ENCODE measurements at regions not wholly inside any gene's neighbourhood (a gene's known extent, or its start where the extent isn't known, plus 50 kb on each side); places are given as distances from the start of the nearest gene placed in this dataset.
A peak's percentile ranks its signal among the peaks of the same experiment; 100 is the strongest.

DNA sequence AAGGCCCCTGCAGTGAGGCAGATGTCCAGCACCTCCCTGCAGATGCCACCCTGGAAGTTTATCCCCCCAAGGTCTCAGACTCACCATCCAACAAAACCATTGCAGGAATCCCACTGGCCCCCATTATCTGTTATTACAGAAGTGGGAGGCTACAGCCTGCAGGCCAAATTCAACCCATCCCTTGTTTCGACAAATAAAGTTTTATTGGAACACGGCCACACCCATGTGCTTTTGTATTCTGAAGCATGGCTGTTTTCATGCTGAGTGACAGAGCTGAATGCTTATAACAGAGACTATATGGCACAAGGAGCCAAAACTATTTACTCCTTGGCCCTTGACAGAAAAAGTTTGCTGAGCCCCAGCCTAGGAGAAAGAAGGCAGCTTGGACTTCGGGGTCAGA lies 428.8 kb downstream of the CDK5RAP2 start:
- H3K4me1 ChIP-seq (ENCODE audit: control insufficient read depth in 2 of 2, insufficient read depth in 2 of 2, low read length in 2 of 2), result no peaks in the 10 kb centered on the region
- no peaks in the 10 kb centered on the region for H3K9me3 ChIP-seq (ENCODE audit: control insufficient read depth in 2 of 2, insufficient read depth in 1 of 2, low read length in 1 of 2)
- H3K27me3 ChIP-seq (ENCODE audit: control insufficient read depth in 2 of 2, insufficient read depth in 1 of 2, low read length in 1 of 2), result no peaks in the 10 kb centered on the region
- H3K36me3 ChIP-seq (ENCODE audit: control insufficient read depth in 2 of 2, insufficient read depth in 2 of 2, low read length in 1 of 2), result no peaks in the 10 kb centered on the region
- H3K4me3 ChIP-seq (ENCODE audit: low read length in 2 of 2), result no peak overlapping the region
- DNase-seq (ENCODE audit: low read depth in 6 of 9, low spot score in 9 of 9), result no peak
- 96% methylated on average over 3 of the region's 3 CpGs for WGBS
- H3K27ac ChIP-seq (ENCODE audit: low read depth in 1 of 2, low read length in 1 of 2), result no peak overlapping the region

DNA sequence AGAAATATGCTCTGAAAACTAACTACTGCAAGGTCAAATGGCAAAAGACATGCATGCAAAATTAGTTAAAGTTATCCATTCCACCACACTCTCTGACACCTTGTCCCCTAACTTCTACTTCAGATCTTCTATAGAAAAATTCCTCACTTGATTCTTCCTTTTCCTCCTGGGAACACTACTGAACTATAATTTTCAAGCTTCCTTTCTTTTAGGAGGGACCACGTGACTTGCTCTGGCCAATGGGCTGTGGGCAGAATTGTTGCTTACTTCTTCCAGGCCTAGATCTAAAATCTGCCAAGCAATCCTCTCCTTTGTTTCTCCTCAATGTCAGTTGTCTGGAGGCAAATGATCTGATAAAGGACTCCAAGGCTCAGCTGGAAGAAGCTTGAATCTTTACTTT lies 441.0 kb downstream of the CDK5RAP2 start:
- no peak overlapping the region for H3K27ac ChIP-seq (ENCODE audit: low read depth in 1 of 2, low read length in 1 of 2)
- no peaks in the 10 kb centered on the region for H3K27me3 ChIP-seq (ENCODE audit: control insufficient read depth in 2 of 2, insufficient read depth in 1 of 2, low read length in 1 of 2)
- no peaks in the 10 kb centered on the region for H3K9me3 ChIP-seq (ENCODE audit: control insufficient read depth in 2 of 2, insufficient read depth in 1 of 2, low read length in 1 of 2)
- no peak overlapping the region for H3K4me3 ChIP-seq (ENCODE audit: low read length in 2 of 2)
- no peak for DNase-seq (ENCODE audit: low read depth in 6 of 9, low spot score in 9 of 9)
- H3K36me3 ChIP-seq (ENCODE audit: control insufficient read depth in 2 of 2, insufficient read depth in 2 of 2, low read length in 1 of 2), result no peaks in the 10 kb centered on the region
- WGBS, result 85% methylated on average over 1 of the region's 1 CpG
- no peaks in the 10 kb centered on the region for H3K4me1 ChIP-seq (ENCODE audit: control insufficient read depth in 2 of 2, insufficient read depth in 2 of 2, low read length in 2 of 2)

DNA sequence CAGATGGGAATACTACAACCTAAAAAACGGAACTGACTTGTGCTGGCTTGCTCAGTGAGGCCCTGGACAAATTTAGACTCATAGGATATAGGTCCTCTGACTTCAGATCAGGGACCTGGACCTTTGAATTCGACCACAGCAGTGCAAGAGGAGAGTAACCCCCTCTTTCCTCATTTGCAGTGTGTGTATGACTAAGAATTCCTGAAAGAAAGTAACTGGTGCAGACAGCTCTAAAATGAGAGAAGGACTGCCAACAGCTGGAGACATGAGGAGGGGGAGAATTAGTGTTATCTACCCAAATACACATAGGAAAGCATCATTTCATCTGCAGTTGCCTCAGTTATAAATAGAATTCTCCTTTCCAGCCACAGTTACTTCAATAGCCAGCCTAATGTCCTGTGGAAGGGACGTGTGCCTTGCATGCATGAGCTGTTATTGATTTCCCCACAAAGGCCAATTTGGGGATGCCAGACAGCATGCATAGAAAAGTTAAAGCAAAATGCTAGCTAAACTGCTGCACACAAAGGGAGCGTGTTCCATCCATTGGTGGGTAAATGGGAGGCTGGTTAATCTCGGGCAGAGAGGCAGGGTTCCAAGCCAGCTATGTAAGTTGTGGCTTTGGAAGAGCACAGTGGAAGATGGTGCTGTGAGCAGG lies 442.7 kb downstream of the CDK5RAP2 start:
- 67% methylated on average over 5 of the region's 5 CpGs for whole genome bisulfite sequencing
- no peaks in the 10 kb centered on the region for H3K36me3 ChIP-seq (ENCODE audit: control insufficient read depth in 2 of 2, insufficient read depth in 2 of 2, low read length in 1 of 2)
- H3K4me3 ChIP-seq (ENCODE audit: low read length in 2 of 2), result no peak overlapping the region
- H3K27ac ChIP-seq (ENCODE audit: low read depth in 1 of 2, low read length in 1 of 2), result no peak overlapping the region
- no peaks in the 10 kb centered on the region for H3K27me3 ChIP-seq (ENCODE audit: control insufficient read depth in 2 of 2, insufficient read depth in 1 of 2, low read length in 1 of 2)
- H3K4me1 ChIP-seq (ENCODE audit: control insufficient read depth in 2 of 2, insufficient read depth in 2 of 2, low read length in 2 of 2), result no peaks in the 10 kb centered on the region
- no peaks in the 10 kb centered on the region for H3K9me3 ChIP-seq (ENCODE audit: control insufficient read depth in 2 of 2, insufficient read depth in 1 of 2, low read length in 1 of 2)
- no peak for DNase-seq (ENCODE audit: low read depth in 6 of 9, low spot score in 9 of 9)

DNA sequence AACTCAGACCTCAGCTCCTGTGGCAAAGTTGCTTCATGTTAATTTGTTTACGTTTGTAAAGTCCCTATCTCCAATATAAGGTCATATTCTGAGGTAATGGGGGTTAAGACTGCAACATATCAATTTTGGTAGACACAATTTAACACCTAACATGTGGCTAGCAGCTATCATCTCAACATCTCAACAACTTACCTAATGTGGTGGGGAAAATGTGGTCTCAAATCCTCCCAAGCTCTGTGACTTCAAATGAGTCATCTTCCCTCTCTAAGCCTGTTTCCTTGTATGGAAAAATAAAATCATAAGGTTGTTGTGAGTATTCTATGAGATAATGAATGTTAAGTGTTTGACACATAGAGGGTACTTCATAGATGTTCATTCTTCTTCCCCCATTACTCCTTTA lies 443.3 kb downstream of the CDK5RAP2 start:
- no peak overlapping the region for H3K27ac ChIP-seq (ENCODE audit: low read depth in 1 of 2, low read length in 1 of 2)
- whole genome bisulfite sequencing, result 74% methylated on average over 1 of the region's 1 CpG
- H3K4me3 ChIP-seq (ENCODE audit: low read length in 2 of 2), result no peak overlapping the region
- no peaks in the 10 kb centered on the region for H3K4me1 ChIP-seq (ENCODE audit: control insufficient read depth in 2 of 2, insufficient read depth in 2 of 2, low read length in 2 of 2)
- H3K36me3 ChIP-seq (ENCODE audit: control insufficient read depth in 2 of 2, insufficient read depth in 2 of 2, low read length in 1 of 2), result no peaks in the 10 kb centered on the region
- H3K27me3 ChIP-seq (ENCODE audit: control insufficient read depth in 2 of 2, insufficient read depth in 1 of 2, low read length in 1 of 2), result no peaks in the 10 kb centered on the region
- no peak for DNase-seq (ENCODE audit: low read depth in 6 of 9, low spot score in 9 of 9)
- H3K9me3 ChIP-seq (ENCODE audit: control insufficient read depth in 2 of 2, insufficient read depth in 1 of 2, low read length in 1 of 2), result no peaks in the 10 kb centered on the region

DNA sequence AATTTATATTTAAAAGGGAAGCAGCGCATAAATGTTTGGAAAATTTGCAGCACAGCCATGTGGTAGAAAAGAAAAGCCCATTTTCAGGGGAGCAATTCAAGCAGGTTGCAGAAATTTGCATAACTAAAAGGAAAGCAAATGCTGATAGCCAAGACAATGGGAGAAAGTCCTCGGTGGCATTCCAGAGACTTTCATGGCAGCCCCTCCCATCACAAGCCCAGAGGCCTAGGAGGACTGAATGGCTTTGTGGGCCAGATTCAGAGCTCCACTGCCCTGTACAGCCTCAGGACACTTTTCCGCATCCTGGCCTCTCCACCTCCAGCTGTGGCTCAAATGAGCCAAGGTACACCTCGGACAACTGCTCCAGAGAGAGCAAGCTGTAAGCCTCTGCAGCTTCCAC lies 462.9 kb downstream of the CDK5RAP2 start:
- no peak overlapping the region for H3K4me3 ChIP-seq (ENCODE audit: low read length in 2 of 2)
- 95% methylated on average over 4 of the region's 4 CpGs for WGBS

DNA sequence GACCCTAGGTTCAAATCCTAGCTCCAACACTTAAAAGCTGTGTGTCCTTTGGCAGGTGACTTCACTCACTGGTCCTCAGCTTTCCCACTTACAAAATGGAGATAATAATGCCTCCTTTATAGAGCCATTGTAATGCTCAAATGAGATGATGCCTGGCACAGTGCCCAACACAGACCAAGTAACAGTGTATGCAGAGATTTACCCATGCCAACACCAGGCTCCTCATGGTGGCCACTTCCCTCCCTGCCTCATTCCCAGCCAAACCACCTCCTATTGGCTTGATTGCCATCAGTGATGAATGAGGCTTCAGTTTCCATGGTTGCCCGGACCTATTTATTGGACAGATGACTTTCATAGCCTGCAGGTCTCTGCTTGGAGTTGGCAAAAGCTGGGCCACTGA lies 469.4 kb downstream of the CDK5RAP2 start:
- no peak for DNase-seq (ENCODE audit: low read depth in 6 of 9, low spot score in 9 of 9)
- no peak overlapping the region for H3K4me3 ChIP-seq (ENCODE audit: low read length in 2 of 2)
- WGBS, result 85% methylated on average over 1 of the region's 1 CpG
- H3K4me1 ChIP-seq (ENCODE audit: control insufficient read depth in 2 of 2, insufficient read depth in 2 of 2, low read length in 2 of 2), result no peaks in the 10 kb centered on the region
- no peaks in the 10 kb centered on the region for H3K36me3 ChIP-seq (ENCODE audit: control insufficient read depth in 2 of 2, insufficient read depth in 2 of 2, low read length in 1 of 2)
- H3K27me3 ChIP-seq (ENCODE audit: control insufficient read depth in 2 of 2, insufficient read depth in 1 of 2, low read length in 1 of 2), result no peaks in the 10 kb centered on the region
- H3K9me3 ChIP-seq (ENCODE audit: control insufficient read depth in 2 of 2, insufficient read depth in 1 of 2, low read length in 1 of 2), result no peaks in the 10 kb centered on the region
- H3K27ac ChIP-seq (ENCODE audit: low read depth in 1 of 2, low read length in 1 of 2), result no peak overlapping the region

More for the DNA sequence above, 462.9 kb downstream of the CDK5RAP2 start:
- H3K27me3 ChIP-seq (ENCODE audit: control insufficient read depth in 2 of 2, insufficient read depth in 1 of 2, low read length in 1 of 2), result no peaks in the 10 kb centered on the region
- no peaks in the 10 kb centered on the region for H3K9me3 ChIP-seq (ENCODE audit: control insufficient read depth in 2 of 2, insufficient read depth in 1 of 2, low read length in 1 of 2)
- H3K27ac ChIP-seq (ENCODE audit: low read depth in 1 of 2, low read length in 1 of 2), result no peak overlapping the region
- H3K36me3 ChIP-seq (ENCODE audit: control insufficient read depth in 2 of 2, insufficient read depth in 2 of 2, low read length in 1 of 2), result no peaks in the 10 kb centered on the region
- DNase-seq (ENCODE audit: low read depth in 6 of 9, low spot score in 9 of 9), result no peak
- no peaks in the 10 kb centered on the region for H3K4me1 ChIP-seq (ENCODE audit: control insufficient read depth in 2 of 2, insufficient read depth in 2 of 2, low read length in 2 of 2)

DNA sequence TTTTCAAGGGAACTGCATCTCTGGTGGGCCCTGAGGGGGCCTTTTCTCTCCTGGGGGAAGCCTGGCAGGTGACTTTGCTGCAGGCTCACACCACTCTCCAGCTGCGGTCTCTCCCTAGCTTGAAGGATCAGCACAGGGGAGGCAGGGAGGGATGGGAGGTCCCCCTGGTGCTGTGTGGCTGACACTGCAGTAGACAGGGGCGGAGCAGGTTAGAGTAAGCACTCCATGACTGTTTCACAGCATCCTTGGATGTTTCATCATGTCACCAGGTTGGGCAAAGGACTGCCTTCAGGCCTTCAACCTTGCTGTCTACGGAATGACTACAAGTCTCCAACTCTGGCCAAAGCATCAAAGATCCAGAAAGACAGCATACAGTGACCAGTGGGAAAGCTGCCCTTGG lies 470.7 kb downstream of the CDK5RAP2 start:
- peak in 1 of 9 donors; percentile 1 for DNase-seq (ENCODE audit: low read depth in 6 of 9, low spot score in 9 of 9)
- WGBS, result 70% methylated on average over 3 of the region's 3 CpGs
- no peak overlapping the region for H3K27ac ChIP-seq (ENCODE audit: low read depth in 1 of 2, low read length in 1 of 2)

DNA sequence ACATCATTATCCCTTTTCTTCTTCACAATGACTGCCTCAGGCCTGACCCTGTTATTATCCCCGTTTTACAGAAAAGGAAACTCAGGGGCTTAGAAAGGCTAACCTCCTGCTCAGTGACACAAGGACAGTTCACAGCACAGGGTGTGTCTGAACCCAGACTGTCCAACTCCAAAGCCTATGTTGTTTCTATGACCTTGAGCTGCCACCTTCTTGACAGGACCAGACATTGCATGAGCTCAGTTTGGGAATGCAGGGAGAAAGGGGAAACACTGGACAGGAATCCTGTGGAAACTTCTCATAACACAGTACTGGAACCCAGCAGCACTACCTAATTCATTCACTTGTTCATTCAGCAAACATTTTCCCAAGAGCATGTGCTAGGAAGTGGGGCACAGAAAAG lies 472.8 kb downstream of the CDK5RAP2 start:
- Histone ChIP-seq H3K36me3 (ENCODE audit: control insufficient read depth in 2 of 2, insufficient read depth in 2 of 2, low read length in 1 of 2) (no peaks in the 10 kb centered on the region), H3K4me3 (ENCODE audit: low read length in 2 of 2) (no peak overlapping the region), H3K27ac (ENCODE audit: low read depth in 1 of 2, low read length in 1 of 2) (no peak overlapping the region), H3K27me3 (ENCODE audit: control insufficient read depth in 2 of 2, insufficient read depth in 1 of 2, low read length in 1 of 2) (no peaks in the 10 kb centered on the region), H3K9me3 (ENCODE audit: control insufficient read depth in 2 of 2, insufficient read depth in 1 of 2, low read length in 1 of 2) (no peaks in the 10 kb centered on the region), H3K4me1 (ENCODE audit: control insufficient read depth in 2 of 2, insufficient read depth in 2 of 2, low read length in 2 of 2) (no peaks in the 10 kb centered on the region)
- WGBS, result 85% methylated on average over 1 of the region's 1 CpG
- no peak for DNase-seq (ENCODE audit: low read depth in 6 of 9, low spot score in 9 of 9)

More for the DNA sequence above, 470.7 kb downstream of the CDK5RAP2 start:
- Histone ChIP-seq H3K4me3 (ENCODE audit: low read length in 2 of 2) (no peak overlapping the region), H3K9me3 (ENCODE audit: control insufficient read depth in 2 of 2, insufficient read depth in 1 of 2, low read length in 1 of 2) (no peaks in the 10 kb centered on the region), H3K36me3 (ENCODE audit: control insufficient read depth in 2 of 2, insufficient read depth in 2 of 2, low read length in 1 of 2) (no peaks in the 10 kb centered on the region), H3K27me3 (ENCODE audit: control insufficient read depth in 2 of 2, insufficient read depth in 1 of 2, low read length in 1 of 2) (no peaks in the 10 kb centered on the region), H3K4me1 (ENCODE audit: control insufficient read depth in 2 of 2, insufficient read depth in 2 of 2, low read length in 2 of 2) (no peaks in the 10 kb centered on the region)

DNA sequence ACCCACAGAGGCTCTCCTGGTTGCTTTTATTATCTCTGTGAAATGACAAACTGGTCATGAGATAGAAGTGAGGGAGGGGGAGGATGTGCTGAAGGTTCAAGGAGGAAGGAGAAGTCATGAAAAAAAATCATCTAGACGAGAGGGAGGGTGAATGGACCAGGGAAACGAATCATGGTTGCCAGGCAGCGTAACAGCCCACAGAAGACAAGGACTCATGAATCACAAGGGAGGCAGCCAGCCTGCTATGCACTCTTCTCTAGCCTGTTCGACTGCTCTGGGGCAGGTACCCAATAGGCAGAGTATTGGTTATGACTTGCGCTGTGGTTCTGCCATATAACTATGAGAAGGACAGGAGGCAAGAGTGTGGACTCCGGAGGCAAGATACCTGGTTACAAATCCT lies 475.2 kb downstream of the CDK5RAP2 start:
- H3K4me3 ChIP-seq (ENCODE audit: low read length in 2 of 2), result no peak overlapping the region
- WGBS, result 78% methylated on average over 6 of the region's 6 CpGs
- no peaks in the 10 kb centered on the region for H3K9me3 ChIP-seq (ENCODE audit: control insufficient read depth in 2 of 2, insufficient read depth in 1 of 2, low read length in 1 of 2)
- H3K27me3 ChIP-seq (ENCODE audit: control insufficient read depth in 2 of 2, insufficient read depth in 1 of 2, low read length in 1 of 2), result no peaks in the 10 kb centered on the region
- no peaks in the 10 kb centered on the region for H3K4me1 ChIP-seq (ENCODE audit: control insufficient read depth in 2 of 2, insufficient read depth in 2 of 2, low read length in 2 of 2)
- DNase-seq (ENCODE audit: low read depth in 6 of 9, low spot score in 9 of 9), result no peak
- H3K36me3 ChIP-seq (ENCODE audit: control insufficient read depth in 2 of 2, insufficient read depth in 2 of 2, low read length in 1 of 2), result no peaks in the 10 kb centered on the region
- H3K27ac ChIP-seq (ENCODE audit: low read depth in 1 of 2, low read length in 1 of 2), result no peak overlapping the region

DNA sequence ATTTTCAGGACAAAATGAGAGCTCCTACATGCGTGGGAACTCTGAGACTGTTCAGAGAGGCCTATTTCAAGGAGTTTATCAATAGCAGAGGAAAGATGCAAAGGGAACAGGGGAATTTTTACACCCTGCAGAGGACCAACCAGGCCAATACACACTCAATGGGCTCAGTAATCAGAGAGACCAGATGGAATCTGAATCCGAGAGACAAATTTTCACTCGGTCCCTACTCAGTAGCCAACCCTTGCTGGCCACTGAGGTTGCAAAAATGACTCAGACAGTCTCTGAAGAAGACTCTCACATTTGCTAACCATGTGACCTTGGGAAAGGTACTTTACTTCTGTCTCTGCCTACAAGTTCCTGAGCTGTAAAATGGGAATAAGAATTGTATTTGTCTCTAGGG lies 479.4 kb downstream of the CDK5RAP2 start:
- no peaks in the 10 kb centered on the region for H3K4me1 ChIP-seq (ENCODE audit: control insufficient read depth in 2 of 2, insufficient read depth in 2 of 2, low read length in 2 of 2)
- no peak for DNase-seq (ENCODE audit: low read depth in 6 of 9, low spot score in 9 of 9)
- WGBS, result 87% methylated on average over 3 of the region's 3 CpGs
- no peaks in the 10 kb centered on the region for H3K36me3 ChIP-seq (ENCODE audit: control insufficient read depth in 2 of 2, insufficient read depth in 2 of 2, low read length in 1 of 2)
- H3K27me3 ChIP-seq (ENCODE audit: control insufficient read depth in 2 of 2, insufficient read depth in 1 of 2, low read length in 1 of 2), result no peaks in the 10 kb centered on the region
- no peak overlapping the region for H3K4me3 ChIP-seq (ENCODE audit: low read length in 2 of 2)
- no peaks in the 10 kb centered on the region for H3K9me3 ChIP-seq (ENCODE audit: control insufficient read depth in 2 of 2, insufficient read depth in 1 of 2, low read length in 1 of 2)
- no peak overlapping the region for H3K27ac ChIP-seq (ENCODE audit: low read depth in 1 of 2, low read length in 1 of 2)

Data from thymus (tissue), 11 donors.